Gastrocnemius medialis (tissue), 4 donors: ENCODE measurements at regions not wholly inside any gene's neighbourhood (a gene's known extent, or its start where the extent isn't known, plus 50 kb on each side); places are given as distances from the start of the nearest gene placed in this dataset.

Experiments
- ATAC-seq, 2 donors: fragments of 150-250 bp; one replicate each; pipeline ENCODE4 v1.9.1; 2016
- DNase-seq, 2 donors: peaks; one replicate each; pipeline ENCODE4 v3.0.0-alpha.2; 2019
- H3K27ac ChIP-seq, 4 donors: fragments of 200-600 bp; sonication (generic); 1 replicate in 1 of 4; 2 replicates in 3 of 4; pipeline ENCODE4 v1.5.1; 2016 to 2018; ENCODE audit warnings: mild to moderate bottlenecking in 2 of 4, moderate library complexity in 1 of 4
- H3K27me3 ChIP-seq, 3 donors: fragments of 200-600 bp; sonication (generic) in 2 of 3; 1 replicate in 1 of 3; 2 replicates in 2 of 3; pipeline versions ENCODE4 v1.5.1 to v1.6.0; 2016 to 2019; ENCODE audit warnings: mild to moderate bottlenecking in 1 of 3, moderate library complexity in 1 of 3
- H3K36me3 ChIP-seq, 2 donors: fragments of 200-600 bp; sonication (generic) in 1 of 2; one replicate each; pipeline ENCODE4 v1.5.1; 2017 to 2018
- H3K4me1 ChIP-seq, 2 donors: fragments of 200-600 bp; sonication (generic) in 1 of 2; one replicate each; pipeline ENCODE4 v1.5.1; 2016 to 2017; ENCODE audit warnings: mild to moderate bottlenecking in 2 of 2
- H3K4me3 ChIP-seq, 4 donors: fragments of 200-600 bp; sonication (generic) in 3 of 4; 1 replicate in 1 of 4; 2 replicates in 3 of 4; pipeline ENCODE4 v1.5.1; 2016 to 2019; ENCODE audit warnings: mild to moderate bottlenecking in 2 of 4
- H3K9me3 ChIP-seq, 3 donors: fragments of 200-600 bp; sonication (generic) in 2 of 3; 1 replicate in 1 of 3; 2 replicates in 2 of 3; pipeline ENCODE4 v1.5.1; 2016 to 2019
- POLR2A ChIP-seq, 2 donors: fragments of 450-650 bp; IDR thresholded peaks; one replicate each; pipeline ENCODE4 v1.6.1; 2017; ENCODE audit warnings: antibody characterized with exemption in 2 of 2, mild to moderate bottlenecking in 2 of 2, moderate library complexity in 2 of 2
- in situ Hi-C, 4 donors: fragments of 200-750 bp; cut with MboI; loops; one replicate each; pipeline versions ENCODE4 v1.15.0 to v1.8.0; 2017; ENCODE audit warnings: low sequenced_read_pairs in 4 of 4
- intact Hi-C: fragments of 100-400 bp; cut with DNase I; formaldehyde crosslinking; loops from one replicate; pipeline ENCODE4 v1.15.1; 2023; ENCODE audit warnings: low total_unique reads
- TF ChIP-seq, protein P1 (sequence below), 5 experiments: fragments of 450-650 bp in 3 of 5; fragments of 200-600 bp in 2 of 5; sonication (generic) in 2 of 5; IDR thresholded peaks in 4 of 5; conservative IDR thresholded peaks in 1 of 5; 1 replicate in 4 of 5; 2 replicates in 1 of 5; pipeline ENCODE4 v1.5.1; 2016 to 2019; ENCODE audit warnings: antibody characterized with exemption in 5 of 5, mild to moderate bottlenecking in 3 of 5, moderate library complexity in 3 of 5

DNA sequence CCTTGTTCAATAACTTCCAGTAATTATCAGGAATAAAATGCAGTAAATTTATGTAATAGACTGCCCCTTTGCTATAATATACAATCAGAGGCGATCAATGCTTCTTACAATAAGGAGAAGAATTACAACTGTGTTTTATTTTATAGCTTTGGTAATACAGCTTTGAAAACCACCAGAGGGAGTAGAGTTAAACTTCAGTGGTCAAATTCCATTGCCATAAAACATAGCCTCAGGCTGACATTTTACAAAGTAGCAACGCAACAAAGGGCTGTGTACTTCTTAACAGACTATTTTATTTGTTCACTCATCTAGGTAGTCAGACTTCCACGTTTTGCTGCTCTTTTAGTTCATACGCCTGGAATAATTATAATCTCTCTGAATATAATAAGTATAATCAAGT is 58.5 kb downstream of the TEX13C start:
- in situ Hi-C loops, result no loop called here
- Histone ChIP-seq H3K4me3 (no peak overlapping the region), H3K27ac (no peak overlapping the region), H3K9me3 (no peaks in the 10 kb centered on the region), H3K4me1 (no peaks in the 10 kb centered on the region), H3K36me3 (no peaks in the 10 kb centered on the region), H3K27me3 (no peaks in the 10 kb centered on the region)
- intact Hi-C loops, result no loop called here
- DNase-seq (no peak), ATAC-seq (no peak)
- TF ChIP-seq, protein P1, sequence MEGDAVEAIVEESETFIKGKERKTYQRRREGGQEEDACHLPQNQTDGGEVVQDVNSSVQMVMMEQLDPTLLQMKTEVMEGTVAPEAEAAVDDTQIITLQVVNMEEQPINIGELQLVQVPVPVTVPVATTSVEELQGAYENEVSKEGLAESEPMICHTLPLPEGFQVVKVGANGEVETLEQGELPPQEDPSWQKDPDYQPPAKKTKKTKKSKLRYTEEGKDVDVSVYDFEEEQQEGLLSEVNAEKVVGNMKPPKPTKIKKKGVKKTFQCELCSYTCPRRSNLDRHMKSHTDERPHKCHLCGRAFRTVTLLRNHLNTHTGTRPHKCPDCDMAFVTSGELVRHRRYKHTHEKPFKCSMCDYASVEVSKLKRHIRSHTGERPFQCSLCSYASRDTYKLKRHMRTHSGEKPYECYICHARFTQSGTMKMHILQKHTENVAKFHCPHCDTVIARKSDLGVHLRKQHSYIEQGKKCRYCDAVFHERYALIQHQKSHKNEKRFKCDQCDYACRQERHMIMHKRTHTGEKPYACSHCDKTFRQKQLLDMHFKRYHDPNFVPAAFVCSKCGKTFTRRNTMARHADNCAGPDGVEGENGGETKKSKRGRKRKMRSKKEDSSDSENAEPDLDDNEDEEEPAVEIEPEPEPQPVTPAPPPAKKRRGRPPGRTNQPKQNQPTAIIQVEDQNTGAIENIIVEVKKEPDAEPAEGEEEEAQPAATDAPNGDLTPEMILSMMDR (IDR thresholded peaks at IDR 0.05 in 4 of 5, conservative IDR thresholded peaks at IDR 0.05 in 1 of 5), result no peak
- TF ChIP-seq POLR2A (IDR thresholded peaks at IDR 0.05), result no peak

DNA sequence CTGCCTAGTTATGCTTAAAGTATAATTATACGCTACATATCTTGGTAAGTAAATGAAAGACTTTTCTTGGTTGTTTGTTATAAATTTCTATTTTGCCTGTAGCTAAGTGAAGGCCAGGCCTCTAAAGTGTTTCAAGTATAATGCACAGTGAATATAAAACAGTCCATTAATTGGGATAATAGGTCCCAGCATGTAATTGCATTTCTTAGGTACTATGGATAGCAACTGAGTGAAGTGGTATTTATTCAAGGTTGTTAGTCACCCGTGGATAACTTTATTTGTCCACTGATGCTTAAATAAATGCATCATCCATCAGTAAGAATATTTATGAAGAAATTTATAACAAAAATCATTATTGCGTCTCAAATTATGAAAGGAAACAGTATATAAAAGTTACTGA is 59.1 kb downstream of the TEX13C start:
- no peak overlapping the region for H3K4me3 ChIP-seq
- no peak for DNase-seq
- no peaks in the 10 kb centered on the region for H3K4me1 ChIP-seq
- H3K27ac ChIP-seq, result no peak overlapping the region
- in situ Hi-C loops (no loop called here), intact Hi-C loops (no loop called here)
- no peaks in the 10 kb centered on the region for H3K27me3 ChIP-seq
- no peak for TF ChIP-seq POLR2A (IDR thresholded peaks at IDR 0.05)
- TF ChIP-seq, protein P1 (IDR thresholded peaks at IDR 0.05 in 4 of 5, conservative IDR thresholded peaks at IDR 0.05 in 1 of 5), result no peak
- ATAC-seq, result no peak
- H3K36me3 ChIP-seq, result no peaks in the 10 kb centered on the region
- H3K9me3 ChIP-seq, result no peaks in the 10 kb centered on the region

DNA sequence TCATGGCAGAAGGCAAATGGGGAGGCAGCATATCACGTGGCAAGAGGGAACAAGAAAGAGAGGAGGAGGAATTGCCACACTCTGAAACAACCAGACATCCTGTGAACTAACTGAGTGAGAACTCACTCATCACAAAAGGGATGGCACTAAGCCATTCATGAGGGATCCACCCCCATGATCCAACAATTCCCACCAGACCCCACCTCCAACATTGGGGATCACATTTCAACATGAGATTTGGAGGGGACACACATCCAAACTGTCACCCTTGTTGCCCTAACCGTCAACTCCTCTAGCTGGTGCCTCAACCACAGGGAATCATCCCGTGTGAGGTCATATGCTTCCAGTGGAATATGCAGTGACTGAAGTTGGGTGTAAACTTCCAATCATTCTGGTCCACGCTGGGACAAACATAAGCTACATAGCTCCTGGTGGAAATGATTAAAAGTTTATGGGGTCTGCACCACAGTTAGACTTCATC is 62.5 kb downstream of the TEX13C start:
- in situ Hi-C loops, result no loop called here
- Histone ChIP-seq H3K9me3 (no peaks in the 10 kb centered on the region), H3K27ac (no peak overlapping the region), H3K4me1 (no peaks in the 10 kb centered on the region), H3K27me3 (no peaks in the 10 kb centered on the region), H3K4me3 (no peak overlapping the region), H3K36me3 (no peaks in the 10 kb centered on the region)
- ATAC-seq (no peak), DNase-seq (no peak)
- no peak for TF ChIP-seq POLR2A (IDR thresholded peaks at IDR 0.05)
- intact Hi-C loops, result no loop called here

GRCh38 chrX:125382889-125383288 is 63.2 kb downstream of the TEX13C start:
- intact Hi-C loops, result no loop called here
- Histone ChIP-seq H3K27me3 (no peaks in the 10 kb centered on the region), H3K36me3 (no peaks in the 10 kb centered on the region), H3K4me1 (no peaks in the 10 kb centered on the region), H3K4me3 (no peak overlapping the region), H3K27ac (no peak overlapping the region), H3K9me3 (no peaks in the 10 kb centered on the region)
- in situ Hi-C loops, result no loop called here
- DNase-seq (no peak), ATAC-seq (no peak)
- no peak for TF ChIP-seq POLR2A (IDR thresholded peaks at IDR 0.05)
- TF ChIP-seq, protein P1 (IDR thresholded peaks at IDR 0.05 in 4 of 5, conservative IDR thresholded peaks at IDR 0.05 in 1 of 5), result no peak

DNA sequence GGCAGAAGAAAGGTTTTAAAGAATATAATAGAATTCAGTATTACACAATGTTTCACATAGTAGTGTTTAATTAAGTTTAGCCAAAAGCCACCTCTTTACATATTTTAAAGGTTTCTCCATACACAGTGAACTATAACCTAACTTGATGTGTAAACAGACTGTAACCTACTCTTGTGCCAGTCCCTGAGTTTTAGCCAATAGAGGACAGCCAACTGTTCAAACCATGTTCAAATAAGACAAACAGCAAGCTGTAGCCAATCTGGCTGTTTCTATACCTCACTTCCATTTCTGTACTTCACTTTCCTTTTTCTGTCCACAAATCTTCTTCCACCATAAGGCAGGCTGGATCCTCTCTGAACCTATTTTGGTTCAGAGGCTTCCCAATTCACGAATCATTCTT is 65.2 kb downstream of the TEX13C start:
- Histone ChIP-seq H3K9me3 (no peaks in the 10 kb centered on the region), H3K27me3 (no peaks in the 10 kb centered on the region), H3K27ac (no peak overlapping the region), H3K4me3 (no peak overlapping the region), H3K36me3 (no peaks in the 10 kb centered on the region), H3K4me1 (no peaks in the 10 kb centered on the region)
- intact Hi-C loops, result no loop called here
- DNase-seq, result no peak
- ATAC-seq, result no peak
- TF ChIP-seq, protein P1 (IDR thresholded peaks at IDR 0.05 in 4 of 5, conservative IDR thresholded peaks at IDR 0.05 in 1 of 5), result no peak
- no peak for TF ChIP-seq POLR2A (IDR thresholded peaks at IDR 0.05)
- in situ Hi-C loops, result no loop called here
